IMR-90 (cell line): ENCODE measurements at regions not wholly inside any gene's neighbourhood (a gene's known extent, or its start where the extent isn't known, plus 50 kb on each side); places are given as distances from the start of the nearest gene placed in this dataset.

ENCODE experiments used
- ATAC-seq: fragments of 200-7000 bp; cut with Tn5 transposase; 2 replicates; pipeline ENCODE4 v1.9.1; 2020; ENCODE audit warnings: low read depth, mild to moderate bottlenecking, moderate library complexity
- BruUV-seq: library from RNA; stranded (reverse); fragments of 400-500 nt; replicated peaks from 2 replicates; lab custom pipeline; 2021; lab: Mats Ljungman, UMichigan
- CTCF ChIA-PET: fragments of 300-600 bp; formaldehyde crosslinking; extraction: SDS; loops from one replicate; lab custom pipeline; 2021; ENCODE audit warnings: antibody characterized with exemption; lab: Yijun Ruan, JAX
- POLR2A ChIA-PET: fragments of 300-600 bp; sonication (Branson Sonifier 250); formaldehyde crosslinking; loops from one replicate; lab custom pipeline; 2022; ENCODE audit warnings: antibody characterized with exemption; ENCODE audit not compliant: unreplicated experiment; lab: Charles Lee
- DNase-seq: peaks from one replicate; pipeline ENCODE4 v3.0.0; 2013
- H2AFZ ChIP-seq: replicated peaks from 2 replicates; pipeline ENCODE3; 2013; ENCODE audit warnings: low read length, mild to moderate bottlenecking; ENCODE audit not compliant: poor library complexity
- H2AK5ac ChIP-seq: 2 replicates; pipeline ENCODE4 v1.6.1; 2013; ENCODE audit warnings: low read depth, low read length, inconsistent platforms
- H2AK9ac ChIP-seq: replicated peaks from 2 replicates; pipeline ENCODE3; 2013; ENCODE audit warnings: mild to moderate bottlenecking, low read depth, low read length, moderate library complexity; ENCODE audit not compliant: poor library complexity
- H2BK120ac ChIP-seq: 2 replicates; pipeline ENCODE4 v1.6.1; 2013; ENCODE audit warnings: low read depth, low read length, inconsistent platforms
- H2BK15ac ChIP-seq: 3 replicates; pipeline ENCODE4 v1.6.1; 2013; ENCODE audit warnings: low read depth, low read length, inconsistent platforms
- H2BK20ac ChIP-seq: 2 replicates; pipeline ENCODE4 v1.6.1; 2013; ENCODE audit warnings: low read depth, mild to moderate bottlenecking, inconsistent platforms, low read length, moderate library complexity
- H2BK5ac ChIP-seq: 2 replicates; pipeline ENCODE4 v1.6.1; 2013; ENCODE audit warnings: mild to moderate bottlenecking, low read depth, low read length, inconsistent platforms; ENCODE audit not compliant: poor library complexity, severe bottlenecking
- H3K14ac ChIP-seq: replicated peaks from 2 replicates; pipeline ENCODE4 v1.6.1; 2013; ENCODE audit warnings: low read depth, low read length, inconsistent platforms
- H3K18ac ChIP-seq: 2 replicates; pipeline ENCODE4 v1.6.1; 2013; ENCODE audit warnings: low read depth, low read length, control low read depth
- H3K23ac ChIP-seq: 2 replicates; pipeline ENCODE4 v1.6.1; 2013; ENCODE audit warnings: low read depth, low read length, inconsistent platforms
- H3K27ac ChIP-seq: 2 replicates; pipeline ENCODE4 v1.5.1; 2013; ENCODE audit warnings: mild to moderate bottlenecking, control low read depth, low read length; ENCODE audit not compliant: insufficient read depth
- H3K27me3 ChIP-seq: 2 replicates; pipeline ENCODE4 v1.6.1; 2013; ENCODE audit warnings: low read length; ENCODE audit not compliant: control insufficient read depth, insufficient read depth
- H3K36me3 ChIP-seq: 2 replicates; pipeline ENCODE4 v1.6.1; 2013; ENCODE audit warnings: low read length, mixed read lengths; ENCODE audit not compliant: control insufficient read depth, insufficient read depth
- H3K4ac ChIP-seq: 2 replicates; pipeline ENCODE4 v1.6.1; 2013; ENCODE audit warnings: low read depth, low read length, inconsistent platforms
- H3K4me1 ChIP-seq: 2 replicates; pipeline ENCODE4 v1.6.1; 2013; ENCODE audit warnings: low read length, mixed read lengths; ENCODE audit not compliant: control insufficient read depth, insufficient read depth
- H3K4me2 ChIP-seq: 2 replicates; pipeline ENCODE4 v1.6.1; 2013; ENCODE audit warnings: low read depth, mild to moderate bottlenecking, control low read depth, low read length, moderate library complexity
- H3K4me3 ChIP-seq: 2 replicates; pipeline ENCODE4 v1.5.1; 2013; ENCODE audit warnings: low read depth, mild to moderate bottlenecking, control low read depth, low read length, moderate library complexity; ENCODE audit not compliant: insufficient read depth
- H3K56ac ChIP-seq: 2 replicates; pipeline ENCODE4 v1.6.1; 2013; ENCODE audit warnings: low read length, inconsistent platforms; ENCODE audit not compliant: insufficient read depth; ENCODE audit errors: extremely low read depth
- H3K79me1 ChIP-seq, 2 experiments: 2 replicates each; pipeline ENCODE4 v1.6.1; 2013; ENCODE audit warnings: low read length in 2 of 2, inconsistent platforms in 1 of 2, low read depth in 1 of 2
- H3K9ac ChIP-seq: 2 replicates; pipeline ENCODE4 v1.6.1; 2013; ENCODE audit warnings: low read depth, low read length, control low read depth
- H3K9me1 ChIP-seq: 2 replicates; pipeline ENCODE4 v1.6.1; 2013; ENCODE audit warnings: low read length, inconsistent platforms; ENCODE audit not compliant: insufficient read depth
- H3K9me3 ChIP-seq: 2 replicates; pipeline ENCODE4 v1.6.1; 2013; ENCODE audit warnings: low read length; ENCODE audit not compliant: control insufficient read depth, insufficient read depth
- H4K20me1 ChIP-seq: 2 replicates; pipeline ENCODE4 v1.6.1; 2013; ENCODE audit warnings: low read length, inconsistent platforms; ENCODE audit not compliant: insufficient read depth
- H4K5ac ChIP-seq: 2 replicates; pipeline ENCODE4 v1.6.1; 2013; ENCODE audit warnings: mild to moderate bottlenecking, low read depth, low read length, control low read depth
- H4K8ac ChIP-seq, 2 experiments: 2 replicates each; pipeline ENCODE4 v1.6.1; 2013; ENCODE audit warnings: low read depth in 2 of 2, low read length in 2 of 2, control low read depth in 1 of 2, inconsistent platforms in 1 of 2
- H4K91ac ChIP-seq: 2 replicates; pipeline ENCODE4 v1.6.1; 2013; ENCODE audit warnings: low read depth, low read length, inconsistent platforms; ENCODE audit not compliant: insufficient read depth
- CEBPB ChIP-seq: IDR thresholded peaks from 2 replicates; pipeline ENCODE4 v1.6.1; 2012; ENCODE audit warnings: low read depth, low read length, improper control_type of control experiment
- CHD1 ChIP-seq: IDR thresholded peaks from 2 replicates; pipeline ENCODE4 v1.6.1; 2012; ENCODE audit warnings: low read depth, low read length, improper control_type of control experiment
- MAFK ChIP-seq: IDR thresholded peaks from 2 replicates; pipeline ENCODE4 v1.6.1; 2012; ENCODE audit warnings: low read depth, low read length, improper control_type of control experiment
- MXI1 ChIP-seq: IDR thresholded peaks from 2 replicates; pipeline ENCODE4 v1.6.1; 2012; ENCODE audit warnings: low read depth, mild to moderate bottlenecking, low read length, moderate library complexity, borderline replicate concordance
- NFE2L2 ChIP-seq: fragments of 150-350 bp; IDR thresholded peaks from 2 replicates; pipeline ENCODE4 v1.6.1; 2016; ENCODE audit warnings: low read depth, mild to moderate bottlenecking, low read length
- POLR2A ChIP-seq: IDR thresholded peaks from 2 replicates; pipeline ENCODE4 v1.6.1; 2012; ENCODE audit warnings: mild to moderate bottlenecking, low read depth, low read length
- RAD21 ChIP-seq: IDR thresholded peaks from 2 replicates; pipeline ENCODE4 v1.6.1; 2012; ENCODE audit warnings: low read length, improper control_type of control experiment
- RCOR1 ChIP-seq: IDR thresholded peaks from 2 replicates; pipeline ENCODE4 v1.6.1; 2012; ENCODE audit warnings: mild to moderate bottlenecking, low read length, improper control_type of control experiment; ENCODE audit not compliant: insufficient replicate concordance
- RFX5 ChIP-seq: IDR thresholded peaks from 2 replicates; pipeline ENCODE4 v1.8.0; 2012; ENCODE audit warnings: low read depth, mild to moderate bottlenecking, low read length, moderate library complexity
- SMC3 ChIP-seq: fragments of 150-350 bp; IDR thresholded peaks from 2 replicates; pipeline ENCODE4 v1.6.1; 2016; ENCODE audit warnings: low read depth, mild to moderate bottlenecking, antibody characterized with exemption, low read length, moderate library complexity
- WGBS, 2 experiments: methylation state at CpG; one replicate each; pipeline versions ENCODE4 v1.1.5 to v1.1.7; 2013; ENCODE audit warnings: missing lambda C conversion rate in 2 of 2; ENCODE audit not compliant: insufficient read length in 1 of 2; ENCODE audit errors: extremely low coverage in 2 of 2; 5-methylcytosine and 5-hydroxymethylcytosine counted together
- dilution Hi-C: fragments of 300-500 bp; cut with HindIII; formaldehyde crosslinking; loops from one replicate; pipeline ENCODE4 v1.14.3; 2018; ENCODE audit warnings: low sequenced_read_pairs; ENCODE audit not compliant: unreplicated experiment
- in situ Hi-C: fragments of 300-500 bp; cut with MboI; formaldehyde crosslinking; loops from 3 replicates; pipeline ENCODE4 v1.14.3; 2019; ENCODE audit warnings: low sequenced_read_pairs, inconsistent platforms, mixed read lengths
- intact Hi-C: fragments of 100-400 bp; cut with micrococcal nuclease; formaldehyde crosslinking; loops from 2 replicates; pipeline ENCODE4 v1.10.0; 2022
- TF ChIP-seq, protein P1 (sequence below): fragments of 150-350 bp; IDR thresholded peaks from 2 replicates; pipeline ENCODE4 v1.6.1; 2017; ENCODE audit warnings: mild to moderate bottlenecking, antibody characterized with exemption, low read length, low read depth
- TF ChIP-seq, protein P2 (sequence below): conservative IDR thresholded peaks from 2 replicates; pipeline ENCODE4 v1.5.1; 2012; ENCODE audit warnings: mild to moderate bottlenecking, low read depth, low read length, improper control_type of control experiment

DNA sequence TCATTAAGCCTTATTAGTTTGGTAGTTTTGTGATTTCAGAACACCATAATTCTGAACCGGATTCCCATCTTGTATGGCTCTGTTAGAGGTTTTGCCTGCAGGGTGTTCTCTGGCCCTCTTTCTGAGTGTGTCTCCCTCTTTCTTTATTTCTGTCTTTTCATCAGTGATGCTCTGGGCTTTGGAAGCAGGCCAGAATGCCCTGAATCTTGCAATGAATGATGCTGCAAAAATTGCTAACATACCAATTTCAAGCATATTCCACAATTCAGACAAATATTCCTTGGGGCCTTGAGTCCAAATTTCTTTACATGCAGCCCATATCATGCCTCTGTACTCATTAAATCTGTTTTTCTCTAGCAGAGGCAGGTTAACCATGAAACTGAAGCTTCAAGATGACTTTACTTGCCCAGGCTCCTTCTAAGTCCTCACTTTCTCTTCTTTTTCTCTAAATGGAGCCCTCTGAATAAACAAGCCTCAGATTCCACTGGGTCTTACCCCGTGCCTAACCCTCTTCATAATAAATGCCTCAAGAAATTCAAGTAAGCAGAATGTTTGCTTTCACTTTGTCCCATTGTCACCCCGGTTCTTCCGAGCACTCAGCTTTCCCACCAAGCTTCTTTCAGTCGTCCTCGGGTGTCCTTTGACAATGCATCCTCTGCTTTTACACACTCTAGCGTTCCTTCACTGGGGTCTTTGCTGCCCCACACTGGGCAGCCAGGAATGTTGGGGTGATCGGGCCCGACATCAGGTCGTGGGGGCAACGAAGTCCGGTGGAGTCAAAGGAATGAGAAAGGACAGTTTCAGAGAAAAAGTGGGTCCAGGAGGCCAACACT lies 78.8 kb upstream of the SLC38A4 start:
- H3K4me2 ChIP-seq, result peak overlapping the region; percentile 64
- H3K23ac ChIP-seq, result 0 out of 2 replicates have a peak overlapping the region, but pooled peaks have one; percentile 7
- TF ChIP-seq, protein P1, sequence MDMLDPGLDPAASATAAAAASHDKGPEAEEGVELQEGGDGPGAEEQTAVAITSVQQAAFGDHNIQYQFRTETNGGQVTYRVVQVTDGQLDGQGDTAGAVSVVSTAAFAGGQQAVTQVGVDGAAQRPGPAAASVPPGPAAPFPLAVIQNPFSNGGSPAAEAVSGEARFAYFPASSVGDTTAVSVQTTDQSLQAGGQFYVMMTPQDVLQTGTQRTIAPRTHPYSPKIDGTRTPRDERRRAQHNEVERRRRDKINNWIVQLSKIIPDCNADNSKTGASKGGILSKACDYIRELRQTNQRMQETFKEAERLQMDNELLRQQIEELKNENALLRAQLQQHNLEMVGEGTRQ, result no peak
- TF ChIP-seq RCOR1, result no peak
- no peak for TF ChIP-seq POLR2A
- TF ChIP-seq MXI1, result no peak
- TF ChIP-seq NFE2L2, result no peak
- no peak for TF ChIP-seq CEBPB
- TF ChIP-seq CHD1, result no peak
- TF ChIP-seq MAFK, result no peak
- TF ChIP-seq SMC3, result no peak
- TF ChIP-seq RFX5, result no peak
- TF ChIP-seq, protein P2, sequence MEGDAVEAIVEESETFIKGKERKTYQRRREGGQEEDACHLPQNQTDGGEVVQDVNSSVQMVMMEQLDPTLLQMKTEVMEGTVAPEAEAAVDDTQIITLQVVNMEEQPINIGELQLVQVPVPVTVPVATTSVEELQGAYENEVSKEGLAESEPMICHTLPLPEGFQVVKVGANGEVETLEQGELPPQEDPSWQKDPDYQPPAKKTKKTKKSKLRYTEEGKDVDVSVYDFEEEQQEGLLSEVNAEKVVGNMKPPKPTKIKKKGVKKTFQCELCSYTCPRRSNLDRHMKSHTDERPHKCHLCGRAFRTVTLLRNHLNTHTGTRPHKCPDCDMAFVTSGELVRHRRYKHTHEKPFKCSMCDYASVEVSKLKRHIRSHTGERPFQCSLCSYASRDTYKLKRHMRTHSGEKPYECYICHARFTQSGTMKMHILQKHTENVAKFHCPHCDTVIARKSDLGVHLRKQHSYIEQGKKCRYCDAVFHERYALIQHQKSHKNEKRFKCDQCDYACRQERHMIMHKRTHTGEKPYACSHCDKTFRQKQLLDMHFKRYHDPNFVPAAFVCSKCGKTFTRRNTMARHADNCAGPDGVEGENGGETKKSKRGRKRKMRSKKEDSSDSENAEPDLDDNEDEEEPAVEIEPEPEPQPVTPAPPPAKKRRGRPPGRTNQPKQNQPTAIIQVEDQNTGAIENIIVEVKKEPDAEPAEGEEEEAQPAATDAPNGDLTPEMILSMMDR, result no peak
- TF ChIP-seq RAD21, result no peak
- no peaks in the 10 kb centered on the region for H3K9me3 ChIP-seq
- no peaks in the 10 kb centered on the region for H3K79me1 ChIP-seq
- peak overlapping the region; percentile 68 for H2AK5ac ChIP-seq
- no peak overlapping the region for H3K56ac ChIP-seq
- intact Hi-C loops, result no loop called here
- ATAC-seq (0 out of 2 replicates have a peak, but pooled peaks have one; percentile 14), DNase-seq (peak; percentile 27)
- H2BK5ac ChIP-seq, result peak overlapping the region; percentile 73
- WGBS, 2 experiments, result 84% methylated on average over 9 of the region's 12 CpGs; no CpG with 5 or more reads in 1 of the 2 experiments
- peaks cover 5% of the 10 kb centered on the region; the same call in 1 of the 2 replicates for H3K9me1 ChIP-seq
- H3K18ac ChIP-seq, result peak overlapping the region; percentile 74; the same call in 1 of the 2 replicates
- H3K27me3 ChIP-seq, result no peaks in the 10 kb centered on the region
- peak overlapping the region; percentile 67 for H2BK20ac ChIP-seq
- no peaks in the 10 kb centered on the region for H3K36me3 ChIP-seq
- peak overlapping the region; percentile 73 for H3K14ac ChIP-seq
- in situ Hi-C loops, result no loop called here
- no peak overlapping the region for H3K4me3 ChIP-seq
- peak overlapping the region; percentile 95; the same call in 2 of the 3 replicates for H2BK15ac ChIP-seq
- H4K5ac ChIP-seq, result peak overlapping the region; percentile 24
- no peak overlapping the region for H3K27ac ChIP-seq
- peak overlapping the region; percentile 79 for H2AFZ ChIP-seq
- H2BK120ac ChIP-seq, result peak overlapping the region; percentile 87
- peak overlapping the region; percentile 57 for H4K91ac ChIP-seq
- H3K4ac ChIP-seq, result peak overlapping the region; percentile 76
- H4K8ac ChIP-seq, result peak overlapping the region in 1 of 2 experiments; percentile 86; a peak in 2 of 4 replicates
- peaks cover 6% of the 10 kb centered on the region for H3K4me1 ChIP-seq
- H4K20me1 ChIP-seq, result no peaks in the 10 kb centered on the region
- dilution Hi-C loops, result no loop called here
- ChIA-PET POLR2A (no interaction called here), CTCF (no interaction called here)
- BruUV-seq, result no TSS peak
- no peak overlapping the region for H3K9ac ChIP-seq
- H2AK9ac ChIP-seq, result peak overlapping the region; percentile 56
